HFF-Myc (cell line): ENCODE measurements at regions not wholly inside any gene's neighbourhood (a gene's known extent, or its start where the extent isn't known, plus 50 kb on each side); places are given as distances from the start of the nearest gene placed in this dataset.

ENCODE experiments used
- DNase-seq: peaks from one replicate; pipeline ENCODE4 v3.0.0-alpha.2; 2011; ENCODE audit warnings: low read depth; ENCODE audit errors: extremely low read depth
- H3K4me3 ChIP-seq: replicated peaks from 2 replicates; pipeline ENCODE4 v1.5.1; 2011; ENCODE audit warnings: low read depth, mild to moderate bottlenecking, control low read depth, low read length
- TF ChIP-seq, protein P1 (sequence below): IDR thresholded peaks from 2 replicates; pipeline ENCODE4 v1.5.1; 2012; ENCODE audit warnings: mild to moderate bottlenecking, low read depth, low read length, control low read depth; ENCODE audit errors: missing control alignments

DNA sequence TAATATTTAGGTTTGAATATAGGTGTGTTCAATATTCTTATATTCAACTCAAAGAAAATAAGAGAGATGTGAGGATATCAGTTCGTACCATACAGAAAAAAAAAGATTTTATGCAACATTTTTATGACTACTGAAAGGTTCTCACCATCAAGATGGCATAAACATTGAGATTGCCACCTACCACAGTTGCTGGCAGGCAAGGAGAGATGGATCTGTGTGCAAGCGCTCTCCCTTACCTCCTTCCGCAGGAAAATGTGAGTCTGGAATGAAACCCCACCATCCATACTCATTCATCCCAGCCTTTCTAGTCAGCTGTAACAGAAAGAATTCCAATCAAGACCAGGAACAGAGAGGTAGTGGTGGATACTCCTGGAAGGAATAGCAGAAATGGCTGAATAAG, 376.9 kb downstream of the PPP3CA start:
- TF ChIP-seq, protein P1, sequence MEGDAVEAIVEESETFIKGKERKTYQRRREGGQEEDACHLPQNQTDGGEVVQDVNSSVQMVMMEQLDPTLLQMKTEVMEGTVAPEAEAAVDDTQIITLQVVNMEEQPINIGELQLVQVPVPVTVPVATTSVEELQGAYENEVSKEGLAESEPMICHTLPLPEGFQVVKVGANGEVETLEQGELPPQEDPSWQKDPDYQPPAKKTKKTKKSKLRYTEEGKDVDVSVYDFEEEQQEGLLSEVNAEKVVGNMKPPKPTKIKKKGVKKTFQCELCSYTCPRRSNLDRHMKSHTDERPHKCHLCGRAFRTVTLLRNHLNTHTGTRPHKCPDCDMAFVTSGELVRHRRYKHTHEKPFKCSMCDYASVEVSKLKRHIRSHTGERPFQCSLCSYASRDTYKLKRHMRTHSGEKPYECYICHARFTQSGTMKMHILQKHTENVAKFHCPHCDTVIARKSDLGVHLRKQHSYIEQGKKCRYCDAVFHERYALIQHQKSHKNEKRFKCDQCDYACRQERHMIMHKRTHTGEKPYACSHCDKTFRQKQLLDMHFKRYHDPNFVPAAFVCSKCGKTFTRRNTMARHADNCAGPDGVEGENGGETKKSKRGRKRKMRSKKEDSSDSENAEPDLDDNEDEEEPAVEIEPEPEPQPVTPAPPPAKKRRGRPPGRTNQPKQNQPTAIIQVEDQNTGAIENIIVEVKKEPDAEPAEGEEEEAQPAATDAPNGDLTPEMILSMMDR: no peak
- DNase-seq: no peak

DNA sequence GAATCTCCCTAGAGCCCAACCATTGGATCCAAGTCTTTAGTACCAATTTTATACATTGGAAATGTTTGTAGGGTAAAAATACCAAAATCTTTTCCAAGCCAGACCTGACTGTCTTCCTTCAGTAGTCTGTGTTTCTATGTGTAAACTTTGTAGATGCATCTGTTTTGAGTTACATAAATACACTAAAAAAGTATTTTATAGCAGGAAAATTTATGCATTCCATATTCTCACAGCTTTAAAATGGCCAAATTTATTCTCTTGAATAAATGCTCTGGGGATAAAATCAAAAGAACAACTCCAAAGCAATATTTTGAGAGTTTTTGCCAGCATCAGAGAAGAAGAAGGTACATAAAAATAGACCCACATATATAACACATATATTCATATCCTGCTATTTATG, 377.4 kb downstream of the PPP3CA start:
- H3K4me3 ChIP-seq: no peak overlapping the region
- no peak for DNase-seq
- TF ChIP-seq, protein P1: no peak

More for the DNA sequence above, 376.9 kb downstream of the PPP3CA start:
- H3K4me3 ChIP-seq: no peak overlapping the region

DNA sequence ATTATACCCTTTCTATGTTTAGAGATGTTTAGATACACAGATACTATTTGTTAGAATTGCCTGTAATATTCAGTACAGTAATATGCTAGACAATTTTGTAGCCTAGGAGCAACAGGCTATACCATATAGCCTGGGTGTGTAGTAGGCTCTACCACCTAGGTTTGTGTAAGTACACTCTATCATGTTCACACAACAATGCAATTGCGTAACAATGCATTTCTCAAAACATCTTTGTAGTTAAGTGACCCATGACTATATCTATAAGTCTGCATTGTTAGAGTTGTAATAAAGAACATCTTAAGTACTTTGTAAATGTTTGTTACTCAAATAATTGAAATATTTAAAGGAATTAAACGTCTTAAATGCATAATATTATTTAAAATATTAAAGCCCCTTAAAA, 379.3 kb downstream of the PPP3CA start:
- DNase-seq: no peak
- H3K4me3 ChIP-seq: no peak overlapping the region
- TF ChIP-seq, protein P1: no peak

DNA sequence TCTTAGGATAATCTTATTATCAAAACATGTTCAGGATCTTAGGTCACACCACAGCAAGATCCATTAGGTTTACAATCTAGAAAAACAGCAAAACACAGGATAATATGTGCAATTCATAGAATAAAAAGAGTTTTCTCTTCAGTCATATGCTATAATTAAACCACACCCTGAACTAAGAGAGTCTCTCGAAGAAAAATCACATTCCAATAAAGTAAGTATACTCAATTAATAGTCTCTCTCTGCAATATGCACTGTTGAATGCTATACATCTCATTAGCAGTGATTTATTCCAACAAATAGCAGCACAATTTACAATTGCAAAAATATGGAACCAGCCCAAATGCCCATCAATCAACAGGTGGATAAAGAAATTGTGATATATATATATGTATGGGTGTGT, 383.7 kb downstream of the PPP3CA start:
- TF ChIP-seq, protein P1: no peak
- H3K4me3 ChIP-seq: no peak overlapping the region
- no peak for DNase-seq

DNA sequence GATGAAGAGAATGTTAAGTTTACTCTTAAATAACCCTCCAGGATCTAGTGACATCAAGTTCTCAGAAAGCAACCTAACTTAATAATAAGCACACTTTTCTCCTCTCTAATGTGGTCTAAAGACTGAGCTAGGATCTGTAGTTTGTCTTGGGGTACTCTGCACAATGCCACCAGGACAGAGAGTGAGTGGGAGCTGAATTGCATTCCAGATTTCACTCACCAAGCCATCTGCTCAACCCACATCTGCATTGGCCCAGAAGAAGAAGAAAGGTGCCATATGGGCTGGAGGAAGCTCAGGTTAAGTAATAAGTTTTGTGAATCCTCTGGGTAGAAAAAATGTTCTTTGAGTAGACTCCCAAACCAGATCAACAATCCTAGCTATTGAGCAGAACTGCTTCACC, 384.6 kb downstream of the PPP3CA start:
- DNase-seq: no peak
- TF ChIP-seq, protein P1: no peak
- H3K4me3 ChIP-seq: no peak overlapping the region

DNA sequence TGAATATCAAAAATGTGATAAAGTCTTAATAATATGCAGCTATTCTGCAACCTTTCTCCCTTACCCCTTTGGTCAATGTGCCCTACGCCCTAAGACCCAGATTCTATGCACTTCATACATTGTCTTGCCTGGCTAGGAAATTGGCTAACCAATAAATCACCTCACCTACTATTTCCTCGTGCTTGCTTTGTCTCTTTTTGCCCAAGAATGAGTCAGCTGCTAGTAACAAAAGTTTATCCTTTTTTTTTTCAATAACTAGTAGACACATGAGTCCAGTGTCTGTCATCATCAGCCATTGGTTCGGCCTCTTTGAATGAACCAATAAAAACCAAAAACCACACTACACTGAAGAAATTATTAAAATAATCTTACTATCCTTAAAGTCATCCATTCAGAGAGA, 387.1 kb downstream of the PPP3CA start:
- TF ChIP-seq, protein P1: no peak
- DNase-seq: no peak
- no peak overlapping the region for H3K4me3 ChIP-seq

DNA sequence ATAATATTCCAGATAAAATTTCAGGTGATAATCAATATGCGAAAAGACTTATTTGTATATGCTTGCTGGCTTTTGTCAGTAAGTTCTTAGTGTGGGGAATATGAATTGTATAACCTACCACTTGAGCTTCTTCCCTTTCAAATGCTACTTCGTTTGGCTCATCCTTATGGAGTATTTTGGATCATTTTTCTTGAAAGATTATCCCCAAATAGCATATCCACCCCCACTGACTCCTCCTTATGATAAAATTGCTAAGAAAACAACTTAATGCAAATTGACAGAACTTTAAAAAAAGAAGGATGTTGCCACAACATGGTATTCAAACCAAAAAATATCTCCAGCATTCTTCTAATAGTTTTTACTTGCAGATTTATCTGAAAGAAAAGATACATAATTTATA, 393.3 kb downstream of the PPP3CA start:
- TF ChIP-seq, protein P1: no peak
- no peak overlapping the region for H3K4me3 ChIP-seq
- DNase-seq: no peak
